HG03432 (cell line): ENCODE measurements at regions not wholly inside any gene's neighbourhood (a gene's known extent, or its start where the extent isn't known, plus 50 kb on each side); places are given as distances from the start of the nearest gene placed in this dataset.
"Not testable (repeated sequence)": the region's sequence is repeated elsewhere in the genome, so short reads cannot be mapped to it uniquely, and the experiment has no call there.

Source experiments
- ATAC-seq: cut with Tn5 transposase; IDR thresholded peaks from one replicate; pipeline ENCODE4 v1.9.1; 2021; ENCODE audit warnings: mild to moderate bottlenecking, moderate library complexity; ENCODE audit not compliant: unreplicated experiment

GRCh38 chr15:26197719-26198118 lies 334.6 kb upstream of the ATP10A start:
- ATAC-seq = no peak

DNA sequence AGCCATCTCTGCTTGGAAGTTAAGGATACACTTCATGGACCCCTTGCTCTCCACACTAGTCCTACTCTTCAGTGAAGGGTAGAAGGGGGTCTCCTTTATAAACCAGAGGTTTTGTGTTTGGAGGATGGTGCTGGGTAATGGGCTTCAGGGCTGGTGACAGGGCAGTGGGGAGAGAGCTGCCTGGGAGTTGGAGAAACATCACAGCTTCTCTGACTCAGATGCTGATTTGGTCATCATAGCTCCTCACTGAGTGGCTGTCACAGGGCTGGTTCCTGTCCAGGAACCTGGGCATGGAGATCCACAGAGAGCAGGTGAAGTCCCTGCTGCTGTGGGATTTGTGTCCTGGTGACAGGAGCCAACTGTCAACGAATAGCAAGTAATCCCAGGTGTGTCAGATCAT lies 333.9 kb upstream of the ATP10A start:
- no peak for ATAC-seq

DNA sequence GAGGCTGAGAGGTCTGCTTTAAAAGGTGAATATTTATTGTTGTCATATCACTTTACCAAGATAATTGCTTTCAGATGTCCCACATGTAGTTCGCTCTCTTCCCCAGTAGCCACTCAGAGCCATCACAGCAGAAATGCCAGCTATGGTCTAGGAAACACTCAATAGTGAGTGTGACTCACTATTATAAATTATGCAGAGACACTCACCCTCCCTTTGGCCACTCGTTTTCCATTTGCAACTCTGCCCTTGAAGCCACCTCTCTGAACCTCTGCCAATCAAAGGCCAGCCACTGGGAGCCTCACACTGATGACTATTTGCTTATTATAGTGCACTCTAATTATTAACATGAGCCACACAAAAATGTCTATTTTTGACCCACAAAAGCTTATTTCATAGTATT lies 328.1 kb upstream of the ATP10A start:
- no peak for ATAC-seq

DNA sequence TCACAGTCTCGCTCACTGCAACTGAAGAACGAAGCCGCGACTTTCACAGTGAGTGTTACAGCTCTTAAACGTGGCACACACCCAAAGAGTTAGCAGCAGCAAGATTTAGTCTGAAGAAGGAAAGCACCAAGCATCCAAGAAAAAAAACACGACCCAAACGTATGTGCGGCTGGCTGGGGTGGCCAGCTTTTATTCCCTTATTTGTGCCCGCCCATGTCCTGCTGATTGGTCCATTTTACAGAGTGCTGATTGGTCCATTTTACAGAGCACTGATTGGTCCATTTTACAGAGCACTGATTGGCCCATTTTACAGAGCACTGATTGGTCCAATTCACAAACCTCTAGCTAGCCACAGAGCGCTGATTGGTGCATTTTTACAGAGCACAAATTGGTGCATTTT lies 323.0 kb upstream of the ATP10A start:
- not testable (repeated sequence) for ATAC-seq

DNA sequence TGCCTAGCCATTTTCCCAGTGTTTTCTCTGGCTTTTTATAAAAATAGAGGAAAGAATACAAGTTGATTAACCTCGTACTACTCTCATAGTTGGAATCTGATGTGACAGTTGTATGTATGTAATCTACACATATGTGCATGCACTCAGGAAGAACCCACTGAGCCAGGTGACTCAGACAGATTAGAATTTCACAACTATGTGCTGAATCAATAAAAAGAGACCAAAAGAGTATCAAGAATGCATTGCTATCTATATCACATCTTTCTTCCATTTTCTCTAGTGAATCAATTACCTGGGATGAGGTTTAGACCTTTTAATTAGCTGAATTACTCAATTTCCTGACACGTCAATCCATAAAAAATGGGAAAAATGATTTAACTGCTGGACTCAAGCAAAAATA lies 319.3 kb upstream of the ATP10A start:
- ATAC-seq = no peak

DNA sequence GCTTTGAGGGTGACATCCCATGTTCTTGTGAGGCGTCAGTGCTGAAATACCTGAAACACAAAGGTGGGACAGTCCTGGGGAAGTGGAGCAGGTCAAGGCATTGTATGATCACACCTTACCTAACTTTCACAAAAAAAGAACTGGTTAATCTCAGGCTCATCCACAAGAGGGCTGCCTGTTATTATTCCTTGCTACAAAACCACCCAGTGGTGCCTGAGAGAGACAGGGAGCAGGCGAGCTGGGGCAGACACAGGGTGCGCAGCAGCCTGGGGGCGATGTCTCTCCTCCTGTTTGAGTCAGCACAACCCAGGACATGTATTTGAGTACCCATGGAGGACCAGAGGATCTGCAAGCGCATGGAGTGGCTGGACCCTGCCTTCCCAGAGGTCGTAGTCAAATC lies 316.8 kb upstream of the ATP10A start:
- ATAC-seq = no peak

GRCh38 chr15:26178640-26179220 lies 315.6 kb upstream of the ATP10A start:
- ATAC-seq = no peak

DNA sequence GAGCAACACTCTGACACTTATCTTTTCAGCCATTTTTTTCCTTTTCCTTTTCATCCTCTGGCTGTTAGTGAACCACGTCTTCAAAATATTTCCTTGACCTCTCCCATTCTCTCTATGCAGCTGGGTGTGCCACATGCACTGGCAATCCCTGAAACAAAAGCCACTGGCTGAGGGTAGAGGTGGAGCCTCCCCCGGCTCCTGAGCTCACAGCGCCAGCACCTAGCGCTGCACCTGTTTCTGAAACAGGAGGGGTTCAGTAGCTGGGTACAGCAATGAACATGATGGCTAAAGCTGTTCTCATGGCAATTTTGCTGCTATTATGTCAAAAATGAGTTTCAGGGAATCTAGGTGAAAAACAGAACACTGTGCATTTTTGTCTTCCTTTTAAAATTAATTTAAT lies 314.7 kb upstream of the ATP10A start:
- ATAC-seq = no peak

- ATAC-seq = no peak
Observed at GRCh38 chr15:26176831-26177230, 313.7 kb upstream of the ATP10A start.

- no peak for ATAC-seq
Observed at GRCh38 chr15:26171266-26171665, 308.1 kb upstream of the ATP10A start.

- no peak for ATAC-seq
Observed at GRCh38 chr15:26166429-26166828, 303.3 kb upstream of the ATP10A start.

DNA sequence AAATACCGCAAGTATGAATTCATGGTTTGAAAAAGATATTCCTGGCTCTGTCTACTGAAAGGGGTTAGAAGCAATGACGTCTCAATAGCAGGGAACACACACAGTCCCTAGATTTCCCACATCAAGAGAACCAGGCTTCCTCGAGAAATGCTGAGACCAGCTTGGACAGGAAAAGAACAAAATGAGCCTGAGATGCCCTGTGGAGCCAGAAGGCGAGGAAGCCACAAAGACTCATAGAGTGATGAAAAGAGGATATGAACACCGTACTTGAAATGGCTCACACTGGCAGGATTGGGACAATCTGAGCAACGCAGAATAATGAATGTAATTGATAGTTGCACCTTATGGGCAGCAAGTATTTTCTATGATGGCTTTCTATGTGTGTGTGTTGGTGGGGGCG lies 302.4 kb upstream of the ATP10A start:
- ATAC-seq = no peak

- ATAC-seq = no peak
Observed at GRCh38 chr15:26160343-26160742, 297.2 kb upstream of the ATP10A start.

DNA sequence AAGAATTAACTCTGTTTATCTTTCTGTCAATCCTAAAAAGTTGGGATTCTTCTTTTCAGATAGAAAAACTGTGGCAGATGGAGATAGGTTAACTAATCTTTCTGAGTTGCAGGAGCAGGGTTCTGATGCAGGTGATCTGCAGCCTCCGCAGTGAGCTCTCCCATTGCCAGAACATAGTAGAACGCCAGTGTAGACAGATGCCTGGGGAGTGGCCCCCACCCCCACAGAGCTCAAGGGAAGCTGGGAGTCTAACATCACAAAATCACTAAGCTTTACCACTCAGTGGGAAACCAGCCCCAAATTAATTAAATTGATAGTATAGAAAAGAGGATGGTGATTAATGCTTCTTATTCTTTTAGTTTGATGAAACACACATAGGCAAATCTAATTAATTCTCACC lies 295.0 kb upstream of the ATP10A start:
- ATAC-seq = no peak

GRCh38 chr15:26157081-26157480 lies 294.0 kb upstream of the ATP10A start:
- no peak for ATAC-seq

DNA sequence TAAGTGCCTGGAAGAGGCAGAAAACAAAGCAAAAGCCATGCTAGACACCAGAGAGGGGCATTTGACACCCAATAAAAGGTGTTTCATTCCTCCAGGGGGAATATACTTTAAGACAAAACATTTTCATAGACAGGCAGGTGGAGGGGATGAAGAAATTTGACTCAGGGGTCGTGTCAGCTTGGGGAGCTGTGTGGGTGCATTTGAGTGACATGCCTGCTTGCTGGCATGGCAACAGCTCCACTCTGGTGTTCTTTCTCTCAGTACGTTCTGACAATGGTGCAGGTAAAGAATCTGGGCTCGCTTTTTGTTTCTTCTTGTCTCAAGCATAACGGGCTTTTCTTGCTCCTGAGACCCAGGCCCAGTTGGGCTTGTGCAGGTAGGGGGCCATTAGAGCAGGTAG lies 292.9 kb upstream of the ATP10A start:
- ATAC-seq = no peak

DNA sequence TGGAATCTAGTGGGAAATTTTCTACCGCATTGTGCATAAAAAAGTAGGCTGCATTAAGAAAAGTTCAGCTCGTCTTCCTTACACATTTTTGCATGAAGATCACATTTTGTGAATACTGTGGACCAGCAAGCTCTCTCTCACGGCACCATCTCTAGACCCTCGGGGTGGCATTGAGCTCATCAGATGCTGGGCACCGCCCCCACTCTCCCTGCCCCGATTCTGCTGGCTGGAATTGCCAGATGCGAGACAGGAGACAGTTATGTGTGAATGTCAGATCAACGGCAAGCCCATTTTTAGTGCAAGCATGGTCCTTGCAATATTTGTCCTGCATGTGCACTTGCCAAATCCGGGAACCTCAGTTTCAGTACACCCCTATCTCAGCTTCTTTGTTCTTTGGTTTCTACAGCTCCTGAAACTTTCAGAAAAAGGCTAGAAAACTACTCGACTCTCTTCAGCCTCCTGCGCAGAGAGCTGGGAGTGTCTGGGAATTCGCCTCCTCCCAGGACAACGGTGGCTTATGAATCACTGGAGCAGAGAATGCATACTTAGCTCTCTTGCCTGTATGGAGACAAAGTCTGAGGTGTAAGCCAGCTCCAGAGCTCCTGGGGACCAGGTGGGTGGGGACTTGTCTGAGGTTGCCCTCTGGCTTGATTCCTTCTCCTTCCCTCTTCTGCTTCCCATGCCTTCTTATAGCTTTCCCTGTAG lies 285.2 kb upstream of the ATP10A start:
- no peak for ATAC-seq

GRCh38 chr15:26146202-26146601 lies 283.1 kb upstream of the ATP10A start:
- no peak for ATAC-seq

DNA sequence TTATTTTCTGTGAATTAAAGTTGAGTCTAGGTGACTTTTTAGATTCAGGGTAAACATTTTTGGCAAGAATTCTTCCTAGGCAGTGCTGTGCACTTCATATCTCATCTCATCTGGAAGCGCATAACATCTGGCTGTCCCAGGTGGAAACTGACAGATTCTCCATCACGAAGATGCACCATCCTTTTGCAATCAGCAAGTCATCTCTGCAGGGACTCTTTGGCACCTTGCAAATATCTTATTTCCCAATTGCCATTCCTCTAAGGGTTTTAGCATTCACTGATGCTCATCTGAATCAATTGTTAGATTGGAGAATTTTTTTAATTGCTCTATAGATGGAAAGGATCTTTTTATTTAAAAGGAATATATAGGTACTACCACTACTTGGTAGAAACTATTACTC lies 282.7 kb upstream of the ATP10A start:
- ATAC-seq = no peak

- ATAC-seq = no peak
Observed at GRCh38 chr15:26144836-26145235, 281.7 kb upstream of the ATP10A start.

GRCh38 chr15:26143221-26143620 lies 280.1 kb upstream of the ATP10A start:
- no peak for ATAC-seq

- no peak for ATAC-seq
Observed at GRCh38 chr15:26134812-26135211, 271.7 kb upstream of the ATP10A start.

DNA sequence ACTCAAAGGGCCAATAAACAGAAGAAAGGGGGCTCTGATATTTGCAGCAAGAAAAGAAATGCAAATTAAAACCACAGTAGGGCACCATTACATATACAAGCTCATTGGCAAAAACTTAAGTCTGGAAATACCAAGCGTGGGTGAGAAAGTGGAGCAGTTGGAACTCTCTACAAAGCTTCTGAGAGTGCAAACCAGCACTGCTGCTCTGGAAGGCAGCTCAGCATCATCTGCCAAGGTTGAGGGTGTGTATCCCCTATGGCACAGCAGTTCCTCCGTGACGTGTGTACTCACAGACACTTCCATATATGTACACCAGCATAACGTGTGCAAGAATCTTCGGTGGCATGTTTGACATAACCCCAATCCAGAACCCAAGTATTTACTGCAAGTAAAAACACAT lies 271.0 kb upstream of the ATP10A start:
- ATAC-seq = no peak
